ENCODE measurements at regions not wholly inside any gene's neighbourhood (a gene's known extent, or its start where the extent isn't known, plus 50 kb on each side); places are given as distances from the start of the nearest gene placed in this dataset.
A peak's percentile ranks its signal among the peaks of the same experiment; 100 is the strongest.

DNA sequence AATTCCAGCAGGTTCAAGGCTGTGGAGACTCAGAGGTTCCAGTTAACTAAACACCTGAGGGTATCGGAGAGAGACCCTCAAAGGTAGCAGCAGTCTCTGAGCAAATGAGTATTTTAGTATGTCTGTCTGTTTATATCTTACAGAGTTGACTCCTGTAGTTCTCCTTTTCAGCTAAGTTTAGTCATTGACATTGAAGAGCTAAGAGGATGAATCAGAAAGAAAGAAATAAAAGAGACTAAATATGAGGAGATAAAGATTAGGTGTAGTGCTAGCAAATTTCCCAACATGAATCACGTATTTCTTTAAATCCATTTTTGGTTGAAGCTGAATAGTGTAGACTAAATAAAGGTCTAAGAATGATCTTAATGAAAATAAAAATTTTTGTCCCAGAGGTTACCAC lies 474.0 kb upstream of the RGMB start:
- no peak overlapping the region for H3K4me3 ChIP-seq (ENCODE audit: low read depth, low read length)
- no peak for DNase-seq (ENCODE audit: low read depth)
- TF ChIP-seq, protein P1, sequence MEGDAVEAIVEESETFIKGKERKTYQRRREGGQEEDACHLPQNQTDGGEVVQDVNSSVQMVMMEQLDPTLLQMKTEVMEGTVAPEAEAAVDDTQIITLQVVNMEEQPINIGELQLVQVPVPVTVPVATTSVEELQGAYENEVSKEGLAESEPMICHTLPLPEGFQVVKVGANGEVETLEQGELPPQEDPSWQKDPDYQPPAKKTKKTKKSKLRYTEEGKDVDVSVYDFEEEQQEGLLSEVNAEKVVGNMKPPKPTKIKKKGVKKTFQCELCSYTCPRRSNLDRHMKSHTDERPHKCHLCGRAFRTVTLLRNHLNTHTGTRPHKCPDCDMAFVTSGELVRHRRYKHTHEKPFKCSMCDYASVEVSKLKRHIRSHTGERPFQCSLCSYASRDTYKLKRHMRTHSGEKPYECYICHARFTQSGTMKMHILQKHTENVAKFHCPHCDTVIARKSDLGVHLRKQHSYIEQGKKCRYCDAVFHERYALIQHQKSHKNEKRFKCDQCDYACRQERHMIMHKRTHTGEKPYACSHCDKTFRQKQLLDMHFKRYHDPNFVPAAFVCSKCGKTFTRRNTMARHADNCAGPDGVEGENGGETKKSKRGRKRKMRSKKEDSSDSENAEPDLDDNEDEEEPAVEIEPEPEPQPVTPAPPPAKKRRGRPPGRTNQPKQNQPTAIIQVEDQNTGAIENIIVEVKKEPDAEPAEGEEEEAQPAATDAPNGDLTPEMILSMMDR (IDR thresholded peaks at IDR 0.05; ENCODE audit: insufficient read depth, low read depth, low read length): no peak

DNA sequence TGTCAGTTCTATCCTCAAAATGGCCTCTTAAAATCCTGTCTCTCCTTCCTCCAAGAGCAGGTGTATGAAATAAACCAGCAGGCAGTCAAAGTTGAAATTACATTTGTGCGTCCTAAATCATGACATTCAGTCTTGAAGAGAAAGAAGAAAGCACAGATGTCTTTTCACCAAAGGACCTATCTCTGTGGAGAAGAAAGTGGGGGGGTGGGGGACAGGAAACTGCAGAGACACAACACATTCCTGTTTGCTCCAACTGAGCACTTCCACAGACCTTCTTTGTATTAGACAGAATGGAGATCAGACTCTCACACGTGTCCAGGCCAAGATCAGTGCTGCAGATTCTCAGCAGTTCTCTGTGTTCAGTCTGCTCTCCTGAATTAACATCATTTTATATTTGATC lies 471.9 kb upstream of the RGMB start:
- peak; percentile 45 for DNase-seq (ENCODE audit: low read depth)
- TF ChIP-seq, protein P1 (IDR thresholded peaks at IDR 0.05; ENCODE audit: insufficient read depth, low read depth, low read length): no peak
- H3K4me3 ChIP-seq (ENCODE audit: low read depth, low read length): no peak overlapping the region

DNA sequence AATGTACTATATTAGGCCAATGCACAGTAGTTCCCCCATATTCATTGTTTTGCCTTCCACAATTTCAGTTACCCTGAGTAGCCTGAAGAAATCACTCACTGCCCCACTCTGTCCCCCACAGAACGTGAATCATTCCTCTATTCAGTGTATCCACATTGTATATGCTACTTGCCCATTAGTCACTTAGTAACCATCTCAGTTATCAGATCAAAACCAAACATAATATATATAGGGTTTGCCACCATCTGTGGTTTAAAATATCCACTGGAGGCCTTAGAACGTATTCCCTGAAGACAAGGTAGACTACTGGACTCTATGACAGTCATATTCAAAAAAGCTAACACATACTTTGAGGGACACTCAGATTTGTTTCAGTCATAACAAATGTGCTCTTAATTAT lies 465.7 kb upstream of the RGMB start:
- no peak overlapping the region for H3K4me3 ChIP-seq (ENCODE audit: low read depth, low read length)
- TF ChIP-seq, protein P1 (IDR thresholded peaks at IDR 0.05; ENCODE audit: insufficient read depth, low read depth, low read length): no peak
- peak; percentile 59 for DNase-seq (ENCODE audit: low read depth)

DNA sequence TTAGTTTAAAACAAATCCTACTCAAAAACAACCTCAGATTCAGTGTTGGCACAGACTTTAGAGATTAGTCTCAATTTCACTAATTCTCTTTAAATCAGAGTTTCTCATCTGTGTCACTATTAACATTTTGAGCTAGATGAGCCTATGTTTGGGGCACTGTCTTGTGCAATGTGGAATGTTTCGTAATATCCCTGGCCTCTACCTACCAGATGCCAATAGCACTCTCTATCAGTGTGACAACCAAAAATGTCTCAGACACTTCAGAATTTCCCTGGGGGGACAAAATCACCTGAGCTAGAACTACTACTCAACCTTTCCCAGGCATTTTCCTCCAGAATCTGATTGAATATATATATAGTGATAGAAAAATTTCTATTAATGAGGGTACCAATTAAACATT lies 465.2 kb upstream of the RGMB start:
- H3K4me3 ChIP-seq (ENCODE audit: low read depth, low read length): no peak overlapping the region
- peak; percentile 28 for DNase-seq (ENCODE audit: low read depth)
- TF ChIP-seq, protein P1 (IDR thresholded peaks at IDR 0.05; ENCODE audit: insufficient read depth, low read depth, low read length): no peak

DNA sequence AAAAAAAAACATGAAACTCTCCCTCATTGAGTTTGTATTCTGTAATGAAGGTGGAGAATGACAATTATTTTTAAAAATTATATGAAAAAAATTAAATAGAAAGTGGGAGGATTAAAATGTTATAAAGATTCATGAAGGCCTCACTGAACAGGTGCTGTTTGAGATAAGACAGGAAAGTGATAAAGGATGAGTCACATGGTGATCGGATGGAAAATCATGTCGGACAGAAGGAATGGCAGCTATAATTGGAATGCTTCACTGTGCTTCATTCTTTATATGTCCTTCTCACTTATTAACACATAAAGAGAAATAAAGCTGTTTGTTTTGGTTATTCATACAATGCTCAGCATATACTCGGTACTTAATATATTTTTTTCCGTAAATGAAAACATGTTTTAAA lies 464.5 kb upstream of the RGMB start:
- TF ChIP-seq, protein P1 (IDR thresholded peaks at IDR 0.05; ENCODE audit: insufficient read depth, low read depth, low read length): no peak
- H3K4me3 ChIP-seq (ENCODE audit: low read depth, low read length): no peak overlapping the region
- peak; percentile 12 for DNase-seq (ENCODE audit: low read depth)

DNA sequence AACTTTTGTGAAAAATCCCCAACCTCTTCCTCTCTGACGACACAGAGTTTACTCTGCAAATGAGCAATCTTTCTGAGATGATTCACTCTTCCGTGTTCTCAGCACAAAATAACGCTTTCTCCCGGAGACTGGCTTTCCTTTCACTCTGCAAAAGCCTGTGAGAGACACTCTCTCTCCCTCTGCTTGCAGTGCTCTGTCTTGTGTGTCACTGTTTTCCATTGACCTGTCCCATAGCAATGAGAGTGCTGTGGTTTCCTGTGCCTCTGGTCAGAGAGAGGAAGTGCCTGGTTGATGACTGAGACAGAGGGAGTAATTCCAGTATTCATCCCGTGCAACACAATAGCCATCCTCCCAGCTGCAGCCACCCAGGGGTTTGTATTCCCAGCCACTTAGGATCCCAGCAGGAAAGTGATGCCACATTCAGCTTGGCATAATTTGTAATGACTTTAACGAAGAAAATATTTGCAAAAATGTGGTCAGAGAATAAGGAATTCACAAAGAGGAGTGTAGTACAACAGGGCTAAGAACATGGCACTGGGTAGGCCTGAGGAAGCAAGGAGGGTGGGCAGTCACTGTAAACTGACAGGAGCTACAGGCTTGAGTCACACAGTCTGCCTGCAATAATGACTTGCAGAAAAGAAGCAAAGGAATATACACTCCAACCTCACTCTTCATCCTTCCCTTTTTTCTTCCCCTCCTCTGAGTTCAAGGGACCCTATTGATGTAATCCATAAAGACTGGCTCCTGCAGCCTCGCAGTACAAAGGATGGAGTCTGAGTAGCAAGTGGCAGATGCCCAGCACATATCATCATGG lies 463.5 kb upstream of the RGMB start:
- TF ChIP-seq, protein P1 (IDR thresholded peaks at IDR 0.05; ENCODE audit: insufficient read depth, low read depth, low read length): no peak
- H3K4me3 ChIP-seq (ENCODE audit: low read depth, low read length): peak overlapping the region; percentile 4

DNA sequence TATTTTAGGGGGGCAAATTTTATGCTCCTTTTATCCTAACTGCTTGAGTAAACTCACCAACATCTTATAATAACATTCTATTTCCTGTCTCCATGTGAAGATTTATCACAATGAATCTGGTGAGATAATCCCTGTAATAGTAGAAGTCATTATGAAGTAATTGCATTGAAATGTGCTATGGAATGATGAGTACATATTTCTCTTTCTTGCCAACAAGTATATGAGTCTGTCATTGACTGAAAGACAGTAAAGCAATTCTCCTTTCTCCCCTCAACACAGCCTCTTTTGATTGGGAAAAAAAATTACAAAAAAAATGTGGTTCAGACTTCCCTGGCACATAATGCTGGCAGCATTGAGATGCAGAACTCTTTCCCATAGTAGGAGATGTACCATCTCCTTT lies 459.2 kb upstream of the RGMB start:
- peak; percentile 52 for DNase-seq (ENCODE audit: low read depth)
- TF ChIP-seq, protein P1 (IDR thresholded peaks at IDR 0.05; ENCODE audit: insufficient read depth, low read depth, low read length): no peak
- H3K4me3 ChIP-seq (ENCODE audit: low read depth, low read length): no peak overlapping the region

More for the DNA sequence above, 463.5 kb upstream of the RGMB start:
- DNase-seq (ENCODE audit: low read depth): peak; percentile 81

Data from fibroblast of villous mesenchyme (primary cell).